PC-3 (cell line): ENCODE measurements at regions not wholly inside any gene's neighbourhood (a gene's known extent, or its start where the extent isn't known, plus 50 kb on each side); places are given as distances from the start of the nearest gene placed in this dataset.

Experiments
- ATAC-seq: fragments of 200-7000 bp; cut with Tn5 transposase; 2 replicates; pipeline ENCODE4 v1.9.1; 2020; ENCODE audit warnings: mild to moderate bottlenecking, moderate library complexity
- BruUV-seq: library from RNA; stranded (reverse); fragments of 400-500 nt; replicated peaks from 2 replicates; lab custom pipeline; 2021; lab: Mats Ljungman, UMichigan
- CTCF ChIA-PET: fragments of 300-600 bp; sonication (Branson Sonifier 250); formaldehyde crosslinking; loops from one replicate; lab custom pipeline; 2022; ENCODE audit warnings: antibody characterized with exemption; lab: Charles Lee
- POLR2A ChIA-PET: fragments of 300-600 bp; sonication (Branson Sonifier 250); formaldehyde crosslinking; loops from one replicate; lab custom pipeline; 2022; ENCODE audit warnings: antibody characterized with exemption; ENCODE audit not compliant: unreplicated experiment; lab: Charles Lee
- DNase-seq: peaks from one replicate; pipeline ENCODE4 v3.0.0-alpha.2; 2015
- H2AFZ ChIP-seq: fragments of 300-600 bp; sonication (generic); 2 replicates; pipeline ENCODE4 v1.6.0; 2016; ENCODE audit warnings: antibody characterized with exemption, low read length
- H3F3A ChIP-seq: fragments of 300-600 bp; sonication (generic); one replicate; pipeline ENCODE4 v1.6.0; 2017; ENCODE audit warnings: antibody characterized with exemption, low read length, control low read depth, mild to moderate bottlenecking; ENCODE audit not compliant: unreplicated experiment
- H3K27ac ChIP-seq: fragments of 300-600 bp; sonication (generic); 2 replicates; pipeline ENCODE4 v1.5.1; 2016; ENCODE audit warnings: mild to moderate bottlenecking, low read length
- H3K27me3 ChIP-seq: fragments of 300-600 bp; sonication (generic); 2 replicates; pipeline ENCODE4 v1.6.1; 2016; ENCODE audit warnings: low read length, mixed read lengths
- H3K36me3 ChIP-seq: fragments of 300-600 bp; sonication (generic); 2 replicates; pipeline ENCODE4 v1.6.1; 2016; ENCODE audit warnings: low read depth, mixed run types, low read length, mixed read lengths
- H3K4me1 ChIP-seq: fragments of 300-600 bp; sonication (generic); 2 replicates; pipeline ENCODE4 v1.5.1; 2016; ENCODE audit warnings: low read length; ENCODE audit not compliant: insufficient read depth
- H3K4me2 ChIP-seq: fragments of 300-600 bp; sonication (generic); 2 replicates; pipeline ENCODE4 v1.6.0; 2016; ENCODE audit warnings: low read length
- H3K4me3 ChIP-seq: fragments of 300-600 bp; sonication (generic); 2 replicates; pipeline ENCODE4 v1.5.1; 2016; ENCODE audit warnings: mild to moderate bottlenecking, low read length, mixed read lengths
- H3K79me2 ChIP-seq: fragments of 300-600 bp; sonication (generic); 2 replicates; pipeline ENCODE4 v1.6.1; 2017; ENCODE audit warnings: low read length, mixed read lengths
- H3K9ac ChIP-seq: fragments of 300-600 bp; sonication (generic); 2 replicates; pipeline ENCODE4 v1.6.0; 2016; ENCODE audit warnings: mild to moderate bottlenecking, low read length
- H3K9me2 ChIP-seq: fragments of 300-600 bp; sonication (generic); replicated peaks from 2 replicates; pipeline ENCODE4 v1.6.1; 2016; ENCODE audit warnings: mixed run types, low read length, mixed read lengths
- H3K9me3 ChIP-seq: fragments of 300-600 bp; sonication (generic); 2 replicates; pipeline ENCODE4 v1.6.1; 2016; ENCODE audit warnings: low read length, mixed read lengths
- H4K20me1 ChIP-seq: fragments of 300-600 bp; sonication (generic); 2 replicates; pipeline ENCODE4 v1.6.1; 2016; ENCODE audit warnings: low read length, mixed read lengths
- EZH2 ChIP-seq: fragments of 300-600 bp; sonication (generic); IDR thresholded peaks from one replicate; pipeline ENCODE4 v1.6.1; 2017; ENCODE audit warnings: antibody characterized with exemption, mild to moderate bottlenecking, low read length; ENCODE audit not compliant: unreplicated experiment
- EZH2phosphoT487 ChIP-seq: fragments of 300-600 bp; sonication (generic); IDR thresholded peaks from 2 replicates; pipeline ENCODE4 v1.6.1; 2018; ENCODE audit warnings: mild to moderate bottlenecking, antibody characterized with exemption, low read length, borderline replicate concordance
- intact Hi-C: fragments of 100-400 bp; cut with micrococcal nuclease; formaldehyde crosslinking; loops from 2 replicates; pipeline ENCODE4 v1.9.0; 2023
- TF ChIP-seq, protein P1 (sequence below): fragments of 300-600 bp; sonication (generic); conservative IDR thresholded peaks from 2 replicates; pipeline ENCODE4 v1.5.1; 2017; ENCODE audit warnings: antibody characterized with exemption, low read depth, mild to moderate bottlenecking, low read length

DNA sequence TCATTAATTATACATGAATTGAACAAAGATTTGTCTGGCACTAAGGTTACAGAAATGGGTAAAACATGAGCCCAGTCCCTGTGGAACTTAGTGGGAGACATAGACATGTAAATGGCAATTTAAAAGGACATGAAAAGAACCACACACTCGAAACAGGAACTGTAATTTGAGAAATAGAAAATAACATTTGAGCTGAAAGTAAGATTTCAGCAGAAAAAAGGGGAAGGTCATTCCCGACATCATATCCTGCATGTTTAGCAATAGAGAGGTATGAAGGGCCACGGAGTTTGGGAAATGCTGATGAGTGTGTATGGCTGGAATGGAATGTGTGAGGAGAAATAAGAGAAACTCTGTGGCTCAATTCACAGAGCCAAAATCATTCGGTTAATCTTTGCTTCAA lies 175.4 kb upstream of the AHR start:
- H3K4me3 ChIP-seq: no peak overlapping the region
- H3K79me2 ChIP-seq: no peaks in the 10 kb centered on the region
- no peaks in the 10 kb centered on the region for H3K9me2 ChIP-seq
- intact Hi-C loops: no loop called here
- no peaks in the 10 kb centered on the region for H3F3A ChIP-seq
- H3K9me3 ChIP-seq: no peaks in the 10 kb centered on the region
- TF ChIP-seq EZH2: no peak
- TF ChIP-seq, protein P1, sequence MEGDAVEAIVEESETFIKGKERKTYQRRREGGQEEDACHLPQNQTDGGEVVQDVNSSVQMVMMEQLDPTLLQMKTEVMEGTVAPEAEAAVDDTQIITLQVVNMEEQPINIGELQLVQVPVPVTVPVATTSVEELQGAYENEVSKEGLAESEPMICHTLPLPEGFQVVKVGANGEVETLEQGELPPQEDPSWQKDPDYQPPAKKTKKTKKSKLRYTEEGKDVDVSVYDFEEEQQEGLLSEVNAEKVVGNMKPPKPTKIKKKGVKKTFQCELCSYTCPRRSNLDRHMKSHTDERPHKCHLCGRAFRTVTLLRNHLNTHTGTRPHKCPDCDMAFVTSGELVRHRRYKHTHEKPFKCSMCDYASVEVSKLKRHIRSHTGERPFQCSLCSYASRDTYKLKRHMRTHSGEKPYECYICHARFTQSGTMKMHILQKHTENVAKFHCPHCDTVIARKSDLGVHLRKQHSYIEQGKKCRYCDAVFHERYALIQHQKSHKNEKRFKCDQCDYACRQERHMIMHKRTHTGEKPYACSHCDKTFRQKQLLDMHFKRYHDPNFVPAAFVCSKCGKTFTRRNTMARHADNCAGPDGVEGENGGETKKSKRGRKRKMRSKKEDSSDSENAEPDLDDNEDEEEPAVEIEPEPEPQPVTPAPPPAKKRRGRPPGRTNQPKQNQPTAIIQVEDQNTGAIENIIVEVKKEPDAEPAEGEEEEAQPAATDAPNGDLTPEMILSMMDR: no peak
- no peak for TF ChIP-seq EZH2phosphoT487
- ATAC-seq (no peak), DNase-seq (no peak)
- 0 out of 2 replicates have a peak, but pooled peaks cover 4% of the 10 kb centered on the region for H3K4me1 ChIP-seq
- H3K27ac ChIP-seq: no peak overlapping the region
- H3K27me3 ChIP-seq: no peaks in the 10 kb centered on the region
- ChIA-PET POLR2A (no interaction called here), CTCF (no interaction called here)
- no peaks in the 10 kb centered on the region for H4K20me1 ChIP-seq
- H3K36me3 ChIP-seq: no peaks in the 10 kb centered on the region
- peak overlapping the region; percentile 32; the same call in 1 of the 2 replicates for H2AFZ ChIP-seq
- BruUV-seq: no TSS peak
- no peak overlapping the region for H3K4me2 ChIP-seq
- H3K9ac ChIP-seq: no peak overlapping the region

DNA sequence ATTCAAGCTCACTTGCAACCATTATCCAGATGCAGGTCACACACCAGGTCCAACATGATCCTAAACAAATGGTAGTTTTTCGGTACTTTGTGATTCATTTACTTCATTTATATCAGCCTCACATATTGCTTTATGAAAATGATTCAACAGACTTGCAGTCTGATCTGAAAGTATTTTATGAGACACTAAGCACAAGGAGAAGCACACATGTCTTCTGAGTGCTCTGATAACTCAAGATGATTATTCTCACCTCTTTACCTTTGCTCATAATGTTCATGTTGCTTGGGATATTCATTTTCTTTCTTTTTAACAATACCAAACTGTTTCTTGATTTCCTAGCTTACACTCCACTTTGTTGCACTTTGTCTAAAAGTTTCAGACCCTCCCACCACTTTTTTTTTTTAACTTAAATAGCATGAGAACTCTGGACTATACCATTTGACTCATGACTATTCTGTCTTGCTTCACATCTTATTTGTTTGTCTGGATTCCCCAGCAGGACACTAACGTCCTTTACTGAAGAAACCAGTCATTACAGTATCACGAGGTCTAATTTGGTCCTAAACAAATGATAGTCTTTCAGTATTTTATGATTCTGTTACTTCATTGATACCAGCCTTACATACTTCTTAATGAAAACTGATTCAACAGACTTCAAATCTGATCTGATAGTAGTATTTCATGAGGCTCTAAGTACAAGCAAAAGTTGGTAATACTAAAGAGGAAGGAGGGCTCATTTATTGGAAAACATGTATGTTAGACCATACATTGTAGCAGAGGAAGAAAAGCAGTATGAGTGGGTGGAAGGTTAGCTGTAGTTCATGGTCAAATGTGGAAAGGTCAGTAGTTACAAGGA lies 171.8 kb upstream of the AHR start:
- no peak overlapping the region for H3K9ac ChIP-seq
- no peaks in the 10 kb centered on the region for H3K36me3 ChIP-seq
- DNase-seq (no peak), ATAC-seq (no peak)
- ChIA-PET POLR2A (no interaction called here), CTCF (no interaction called here)
- H3K4me2 ChIP-seq: no peak overlapping the region
- intact Hi-C loops: no loop called here
- H2AFZ ChIP-seq: no peak overlapping the region
- peaks cover 15% of the 10 kb centered on the region for H3K4me1 ChIP-seq
- no peaks in the 10 kb centered on the region for H3K79me2 ChIP-seq
- H4K20me1 ChIP-seq: no peaks in the 10 kb centered on the region
- H3K9me2 ChIP-seq: no peaks in the 10 kb centered on the region
- H3F3A ChIP-seq: no peaks in the 10 kb centered on the region
- BruUV-seq: no TSS peak
- no peak overlapping the region for H3K27ac ChIP-seq
- TF ChIP-seq EZH2phosphoT487: no peak
- no peak for TF ChIP-seq EZH2
- TF ChIP-seq, protein P1: no peak
- no peaks in the 10 kb centered on the region for H3K9me3 ChIP-seq
- H3K27me3 ChIP-seq: no peaks in the 10 kb centered on the region
- no peak overlapping the region for H3K4me3 ChIP-seq

DNA sequence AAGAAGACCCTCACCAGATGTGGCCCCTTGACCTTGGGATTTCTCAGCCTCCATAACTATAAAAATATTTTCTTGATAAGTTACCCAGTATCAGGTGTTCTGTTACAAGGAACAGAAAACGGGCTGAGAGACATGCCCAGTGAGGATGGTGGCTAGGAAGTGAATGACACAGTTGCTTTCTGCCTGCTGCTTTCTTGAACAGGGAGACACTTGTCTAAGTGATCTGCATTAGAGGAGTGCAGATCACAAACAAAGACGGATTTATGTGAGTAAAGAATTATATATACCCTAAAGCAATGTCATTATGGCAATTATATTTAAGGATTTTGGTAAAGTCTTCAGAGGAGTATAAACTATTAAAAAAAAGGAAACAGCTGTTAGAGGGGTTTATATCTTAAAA lies 169.2 kb upstream of the AHR start:
- Histone ChIP-seq H3K9me3 (no peaks in the 10 kb centered on the region), H4K20me1 (no peaks in the 10 kb centered on the region), H3K79me2 (no peaks in the 10 kb centered on the region), H3K4me1 (peaks cover 15% of the 10 kb centered on the region), H3F3A (no peaks in the 10 kb centered on the region), H3K36me3 (no peaks in the 10 kb centered on the region), H2AFZ (no peak overlapping the region), H3K9ac (no peak overlapping the region), H3K27me3 (no peaks in the 10 kb centered on the region), H3K4me3 (no peak overlapping the region), H3K4me2 (no peak overlapping the region), H3K27ac (no peak overlapping the region), H3K9me2 (no peaks in the 10 kb centered on the region)
- BruUV-seq: no TSS peak
- CTCF ChIA-PET: no interaction called here
- POLR2A ChIA-PET: no interaction called here
- DNase-seq (no peak), ATAC-seq (no peak)
- no peak for TF ChIP-seq EZH2phosphoT487
- TF ChIP-seq EZH2: no peak
- TF ChIP-seq, protein P1: no peak
- intact Hi-C loops: no loop called here
